ENCODE measurements at regions not wholly inside any gene's neighbourhood (a gene's known extent, or its start where the extent isn't known, plus 50 kb on each side); places are given as distances from the start of the nearest gene placed in this dataset.

- DNase-seq (ENCODE audit: low spot score) = no peak
- no TSS peak for BruUV-seq (replicated peaks)
- Histone ChIP-seq H3K4me1 (ENCODE audit: insufficient read depth, low read length, poor library complexity, severe bottlenecking) (no peaks in the 10 kb centered on the region), H3K27ac (ENCODE audit: low read depth, low read length, poor library complexity, severe bottlenecking) (no peak overlapping the region), H3K27me3 (replicated peaks; ENCODE audit: insufficient read depth, low read depth, low read length, poor library complexity) (no peaks in the 10 kb centered on the region), H3K9me3 (ENCODE audit: low read depth, low read length, poor library complexity, severe bottlenecking) (no peaks in the 10 kb centered on the region), H3K4me3 (ENCODE audit: low read depth, low read length, poor library complexity, severe bottlenecking) (no peak overlapping the region), H3K36me3 (ENCODE audit: insufficient read depth, low read length, poor library complexity, severe bottlenecking) (no peaks in the 10 kb centered on the region)
- ChIA-PET CTCF (no interaction called here), POLR2A (ENCODE audit: low non-redundant PET) (interaction anchor here (0.7 kb wide), 1 partner anchor 136 kb away, joined by 5 read pairs; no protein-coding TSS in a partner anchor)
- intact Hi-C loops (cut with micrococcal nuclease; ENCODE audit: unreplicated experiment) = no loop called here
- TF ChIP-seq, protein P1, sequence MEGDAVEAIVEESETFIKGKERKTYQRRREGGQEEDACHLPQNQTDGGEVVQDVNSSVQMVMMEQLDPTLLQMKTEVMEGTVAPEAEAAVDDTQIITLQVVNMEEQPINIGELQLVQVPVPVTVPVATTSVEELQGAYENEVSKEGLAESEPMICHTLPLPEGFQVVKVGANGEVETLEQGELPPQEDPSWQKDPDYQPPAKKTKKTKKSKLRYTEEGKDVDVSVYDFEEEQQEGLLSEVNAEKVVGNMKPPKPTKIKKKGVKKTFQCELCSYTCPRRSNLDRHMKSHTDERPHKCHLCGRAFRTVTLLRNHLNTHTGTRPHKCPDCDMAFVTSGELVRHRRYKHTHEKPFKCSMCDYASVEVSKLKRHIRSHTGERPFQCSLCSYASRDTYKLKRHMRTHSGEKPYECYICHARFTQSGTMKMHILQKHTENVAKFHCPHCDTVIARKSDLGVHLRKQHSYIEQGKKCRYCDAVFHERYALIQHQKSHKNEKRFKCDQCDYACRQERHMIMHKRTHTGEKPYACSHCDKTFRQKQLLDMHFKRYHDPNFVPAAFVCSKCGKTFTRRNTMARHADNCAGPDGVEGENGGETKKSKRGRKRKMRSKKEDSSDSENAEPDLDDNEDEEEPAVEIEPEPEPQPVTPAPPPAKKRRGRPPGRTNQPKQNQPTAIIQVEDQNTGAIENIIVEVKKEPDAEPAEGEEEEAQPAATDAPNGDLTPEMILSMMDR (conservative IDR thresholded peaks at IDR 0.05; ENCODE audit: low read depth, low read length) = no peak
- no peak for TF ChIP-seq EZH2 (IDR thresholded peaks at IDR 0.05; ENCODE audit: borderline replicate concordance, low read depth, low read length, poor library complexity, severe bottlenecking)
These were observed 107.1 kb upstream of the ITGB1 start for GRCh38 chr10:33065111-33065510.

DNA sequence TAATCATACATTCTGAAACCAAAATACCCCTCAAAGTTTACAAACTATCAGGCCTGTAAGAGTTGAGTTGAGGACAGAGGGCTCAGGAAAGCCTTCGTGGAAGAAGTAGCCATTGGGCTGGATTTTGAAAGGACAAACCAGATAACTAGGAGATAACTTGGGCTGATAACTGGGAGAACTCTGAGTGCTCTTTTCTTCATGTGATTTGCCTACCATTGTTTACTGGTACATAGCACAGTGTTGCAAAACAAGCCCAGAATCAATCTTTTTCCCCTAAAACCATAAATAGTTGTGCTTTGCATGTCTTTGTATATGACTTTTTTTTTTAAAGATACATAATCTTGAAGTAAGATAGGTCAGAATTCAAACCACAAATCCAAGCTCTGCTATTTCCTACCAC, 106.7 kb upstream of the ITGB1 start:
- ChIA-PET CTCF (no interaction called here), POLR2A (ENCODE audit: low non-redundant PET) (interaction anchor here (0.7 kb wide), 1 partner anchor 137 kb away, joined by 5 read pairs; no protein-coding TSS in a partner anchor)
- Histone ChIP-seq H3K4me1 (ENCODE audit: insufficient read depth, low read length, poor library complexity, severe bottlenecking) (no peaks in the 10 kb centered on the region), H3K27me3 (replicated peaks; ENCODE audit: insufficient read depth, low read depth, low read length, poor library complexity) (no peaks in the 10 kb centered on the region), H3K27ac (ENCODE audit: low read depth, low read length, poor library complexity, severe bottlenecking) (no peak overlapping the region), H3K4me3 (ENCODE audit: low read depth, low read length, poor library complexity, severe bottlenecking) (no peak overlapping the region), H3K9me3 (ENCODE audit: low read depth, low read length, poor library complexity, severe bottlenecking) (no peaks in the 10 kb centered on the region), H3K36me3 (ENCODE audit: insufficient read depth, low read length, poor library complexity, severe bottlenecking) (no peaks in the 10 kb centered on the region)
- TF ChIP-seq EZH2 (IDR thresholded peaks at IDR 0.05; ENCODE audit: borderline replicate concordance, low read depth, low read length, poor library complexity, severe bottlenecking) = no peak
- TF ChIP-seq, protein P1 (conservative IDR thresholded peaks at IDR 0.05; ENCODE audit: low read depth, low read length) = no peak
- BruUV-seq (replicated peaks) = no TSS peak
- intact Hi-C loops (cut with micrococcal nuclease; ENCODE audit: unreplicated experiment) = no loop called here
- DNase-seq (ENCODE audit: low spot score) = no peak

DNA sequence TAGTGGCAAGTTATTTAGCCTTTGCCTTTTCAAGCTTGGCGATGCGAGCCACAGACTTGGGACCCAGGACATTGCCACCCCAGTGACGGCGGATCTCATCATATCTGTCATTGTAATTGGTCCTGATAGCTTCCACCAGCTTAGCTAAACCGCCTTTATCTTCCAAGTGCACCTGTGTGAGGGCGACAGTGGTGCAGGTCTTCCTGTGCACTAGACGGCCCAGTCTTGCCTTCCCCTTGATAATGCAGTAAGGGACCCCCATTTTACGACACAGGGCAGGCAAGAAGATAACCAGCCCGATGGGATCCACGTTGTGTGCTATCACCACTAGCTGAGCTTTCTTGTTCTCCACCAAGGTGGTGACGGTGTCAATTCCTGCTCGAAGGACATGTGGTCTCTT, 99.6 kb upstream of the ITGB1 start:
- TF ChIP-seq, protein P1 (conservative IDR thresholded peaks at IDR 0.05; ENCODE audit: low read depth, low read length) = no peak
- no peak for TF ChIP-seq EZH2 (IDR thresholded peaks at IDR 0.05; ENCODE audit: borderline replicate concordance, low read depth, low read length, poor library complexity, severe bottlenecking)
- POLR2A ChIA-PET (ENCODE audit: low non-redundant PET) = no interaction called here

More for the DNA sequence above, 99.6 kb upstream of the ITGB1 start:
- Histone ChIP-seq H3K4me1 (ENCODE audit: insufficient read depth, low read length, poor library complexity, severe bottlenecking) (no peaks in the 10 kb centered on the region), H3K9me3 (ENCODE audit: low read depth, low read length, poor library complexity, severe bottlenecking) (no peaks in the 10 kb centered on the region), H3K36me3 (ENCODE audit: insufficient read depth, low read length, poor library complexity, severe bottlenecking) (no peaks in the 10 kb centered on the region), H3K27me3 (replicated peaks; ENCODE audit: insufficient read depth, low read depth, low read length, poor library complexity) (no peaks in the 10 kb centered on the region), H3K27ac (ENCODE audit: low read depth, low read length, poor library complexity, severe bottlenecking) (no peak overlapping the region), H3K4me3 (ENCODE audit: low read depth, low read length, poor library complexity, severe bottlenecking) (no peak overlapping the region)
- intact Hi-C loops (cut with micrococcal nuclease; ENCODE audit: unreplicated experiment) = no loop called here
- BruUV-seq (replicated peaks) = no TSS peak
- no peak for DNase-seq (ENCODE audit: low spot score)
- CTCF ChIA-PET = no interaction called here
